Adrenal gland (tissue), 9 donors: ENCODE measurements at regions not wholly inside any gene's neighbourhood (a gene's known extent, or its start where the extent isn't known, plus 50 kb on each side); places are given as distances from the start of the nearest gene placed in this dataset.
"Not testable (repeated sequence)": the region's sequence is repeated elsewhere in the genome, so short reads cannot be mapped to it uniquely, and the experiment has no call there.

ENCODE experiments used
- DNase-seq, 7 donors: peaks; one replicate each; pipeline ENCODE4 v3.0.0-alpha.2; 2019 to 2020
- H3K27ac ChIP-seq, 5 donors: fragments of 200-600 bp; sonication (generic) in 4 of 5; 1 replicate in 3 of 5; 2 replicates in 2 of 5; pipeline versions ENCODE4 v1.5.1 to v1.8.0; 2016 to 2020; ENCODE audit warnings: mild to moderate bottlenecking in 1 of 5
- H3K27me3 ChIP-seq: fragments of 200-600 bp; 2 replicates; pipeline ENCODE4 v1.8.0; 2021
- H3K36me3 ChIP-seq, 2 donors: fragments of 200-600 bp; replicated peaks in 1 of 2; 1 replicate in 1 of 2; 2 replicates in 1 of 2; pipeline versions ENCODE4 v1.5.1 to v1.8.0; 2018 to 2022
- H3K4me1 ChIP-seq, 2 donors: fragments of 200-600 bp; replicated peaks in 1 of 2; 1 replicate in 1 of 2; 2 replicates in 1 of 2; pipeline versions ENCODE4 v1.5.1 to v1.8.0; 2018 to 2021
- H3K4me3 ChIP-seq, 4 donors: fragments of 200-600 bp; sonication (generic) in 3 of 4; one replicate each; pipeline ENCODE4 v1.5.1; 2016 to 2018
- H3K9me3 ChIP-seq, 3 donors: fragments of 200-600 bp; sonication (generic) in 1 of 3; replicated peaks in 1 of 3; 1 replicate in 2 of 3; 2 replicates in 1 of 3; pipeline versions ENCODE4 v1.5.1 to v1.8.0; 2016 to 2021
- CTCF ChIP-seq, 6 experiments: fragments of 450-650 bp in 4 of 6; fragments of 200-600 bp in 2 of 6; sonication (generic) in 1 of 6; IDR thresholded peaks; 1 replicate in 5 of 6; 2 replicates in 1 of 6; pipeline versions ENCODE4 v1.5.1 to v1.8.0; 2016 to 2021; ENCODE audit warnings: antibody characterized with exemption in 6 of 6, mild to moderate bottlenecking in 2 of 6, moderate library complexity in 1 of 6
- POLR2A ChIP-seq, 2 donors: fragments of 450-650 bp; IDR thresholded peaks; one replicate each; pipeline ENCODE4 v1.6.1; 2017; ENCODE audit warnings: antibody characterized with exemption in 2 of 2, mild to moderate bottlenecking in 2 of 2, moderate library complexity in 1 of 2
- WGBS, 4 donors: extraction: QIAGEN DNeasy Blood & Tissue Kit in 2 of 4; methylation state at CpG; one replicate each; pipeline versions ENCODE4 v1.1.5 to v1.1.7; 2013 to 2017; 5-methylcytosine and 5-hydroxymethylcytosine counted together
- intact Hi-C, 2 donors: fragments of 100-400 bp; cut with DNase I; formaldehyde crosslinking; loops; one replicate each; pipeline versions ENCODE4 v1.14.1 to v1.15.0; 2022 to 2023
- donor health status: healthy with polysubstance abuse.
- donor health status: Bipolar disorder and iron deficiency.
- donor health status: DM: yes; HTN: yes; CAD: no.
- donor health status: DM: no; HTN: no; CAD: no.
- donor health status: DM: no; HTN: no; CAD: no.

GRCh38 chr2:9725106-9725505 is 94.3 kb upstream of the YWHAQ start:
- intact Hi-C loops = no loop called here
- no peak overlapping the region for H3K27ac ChIP-seq
- no peaks in the 10 kb centered on the region for H3K36me3 ChIP-seq
- H3K4me3 ChIP-seq = no peak overlapping the region
- no peaks in the 10 kb centered on the region for H3K9me3 ChIP-seq
- WGBS, 4 donors = 75 to 88% (median 83%) methylated on average over 7 to 14 of the region's 14 CpGs
- no peak for DNase-seq
- H3K4me1 ChIP-seq = no peaks in the 10 kb centered on the region
- TF ChIP-seq POLR2A (IDR thresholded peaks at IDR 0.05) = no peak
- no peak for TF ChIP-seq CTCF (IDR thresholded peaks at IDR 0.05)
- H3K27me3 ChIP-seq = no peaks in the 10 kb centered on the region

- H3K4me3 ChIP-seq, DNase-seq, H3K27me3 ChIP-seq, H3K9me3 ChIP-seq, intact Hi-C loops, H3K36me3 ChIP-seq, H3K27ac ChIP-seq, H3K4me1 ChIP-seq: not testable (repeated sequence)
- WGBS, 4 donors = 88 to 97% (median 92%) methylated on average over 3 of the region's 3 CpGs
These were observed 95.2 kb upstream of the YWHAQ start for GRCh38 chr2:9726016-9726415.

GRCh38 chr2:9730523-9730922 is 99.7 kb upstream of the YWHAQ start:
- DNase-seq, H3K27ac ChIP-seq, H3K9me3 ChIP-seq, H3K36me3 ChIP-seq, H3K4me1 ChIP-seq, H3K27me3 ChIP-seq, H3K4me3 ChIP-seq, intact Hi-C loops: not testable (repeated sequence)
- WGBS, 4 donors = 64 to 86% (median 73%) methylated on average over 4 of the region's 4 CpGs

GRCh38 chr2:9732824-9733223 is 102.0 kb upstream of the YWHAQ start:
- no peaks in the 10 kb centered on the region for H3K9me3 ChIP-seq
- no peak overlapping the region for H3K27ac ChIP-seq
- no peaks in the 10 kb centered on the region for H3K4me1 ChIP-seq
- no peaks in the 10 kb centered on the region for H3K36me3 ChIP-seq
- TF ChIP-seq POLR2A (IDR thresholded peaks at IDR 0.05) (no peak), CTCF (IDR thresholded peaks at IDR 0.05) (no peak)
- DNase-seq = no peak
- 91 to 94% (median 94%) methylated on average over 3 of the region's 3 CpGs for WGBS, 4 donors
- intact Hi-C loops = no loop called here
- no peak overlapping the region for H3K4me3 ChIP-seq
- H3K27me3 ChIP-seq = no peaks in the 10 kb centered on the region

- H3K4me3 ChIP-seq = no peak overlapping the region
- intact Hi-C loops = no loop called here
- no peaks in the 10 kb centered on the region for H3K9me3 ChIP-seq
- TF ChIP-seq POLR2A (IDR thresholded peaks at IDR 0.05) (no peak), CTCF (IDR thresholded peaks at IDR 0.05) (no peak)
- WGBS, 4 donors = 74 to 92% (median 87%) methylated on average over 1 of the region's 1 CpG
- no peak for DNase-seq
- H3K27me3 ChIP-seq = no peaks in the 10 kb centered on the region
- H3K27ac ChIP-seq = no peak overlapping the region
- no peaks in the 10 kb centered on the region for H3K36me3 ChIP-seq
- H3K4me1 ChIP-seq = peaks cover 0 to 9% of the 10 kb centered on the region in 2 donors
These were observed 103.5 kb upstream of the YWHAQ start for GRCh38 chr2:9734308-9734707.
